ENCODE measurements at regions not wholly inside any gene's neighbourhood (a gene's known extent, or its start where the extent isn't known, plus 50 kb on each side); places are given as distances from the start of the nearest gene placed in this dataset.
A peak's percentile ranks its signal among the peaks of the same experiment; 100 is the strongest.
"Not testable (repeated sequence)": the region's sequence is repeated elsewhere in the genome, so short reads cannot be mapped to it uniquely, and the experiment has no call there.

DNA sequence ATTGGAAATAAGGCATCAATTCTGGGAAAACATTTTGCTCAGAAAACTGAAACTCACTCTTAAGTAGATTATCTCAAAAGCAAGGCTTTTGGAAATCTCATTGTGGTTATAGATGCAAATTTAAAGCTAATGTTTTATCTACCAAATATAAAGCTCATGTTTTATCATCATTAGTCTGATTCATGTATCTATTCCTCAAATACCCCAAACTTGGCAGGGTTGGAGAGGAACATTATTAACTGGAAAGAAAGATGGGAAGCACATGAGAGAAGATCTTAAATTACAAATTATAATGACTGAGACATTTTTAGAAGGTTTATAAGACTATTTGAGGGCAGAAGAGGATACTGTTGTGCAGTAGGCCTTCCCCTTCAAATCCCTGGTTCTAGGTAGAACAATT is 137.3 kb upstream of the TGFBR2 start:
- no peak for DNase-seq (ENCODE audit: low read depth in 2 of 2)

DNA sequence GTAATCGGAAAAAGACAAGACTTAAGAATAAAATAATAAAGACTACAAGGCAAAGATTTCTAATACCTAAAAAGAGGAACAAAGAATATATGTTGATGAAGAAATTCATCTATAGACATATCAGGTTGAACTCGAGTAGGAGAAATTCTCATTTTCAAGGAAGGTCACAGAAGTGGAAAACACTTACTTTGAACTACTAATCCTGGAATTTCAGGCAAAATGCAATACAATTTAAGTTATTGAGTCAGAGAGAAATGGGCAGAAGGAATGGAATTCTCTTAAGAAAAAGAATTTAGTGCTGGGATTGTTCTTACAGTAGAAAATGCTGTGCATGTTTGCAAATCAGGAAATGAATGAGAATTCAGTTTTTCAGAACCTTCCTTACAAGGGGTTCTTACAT is 135.9 kb upstream of the TGFBR2 start:
- no peak for DNase-seq (ENCODE audit: low read depth in 2 of 2)

DNA sequence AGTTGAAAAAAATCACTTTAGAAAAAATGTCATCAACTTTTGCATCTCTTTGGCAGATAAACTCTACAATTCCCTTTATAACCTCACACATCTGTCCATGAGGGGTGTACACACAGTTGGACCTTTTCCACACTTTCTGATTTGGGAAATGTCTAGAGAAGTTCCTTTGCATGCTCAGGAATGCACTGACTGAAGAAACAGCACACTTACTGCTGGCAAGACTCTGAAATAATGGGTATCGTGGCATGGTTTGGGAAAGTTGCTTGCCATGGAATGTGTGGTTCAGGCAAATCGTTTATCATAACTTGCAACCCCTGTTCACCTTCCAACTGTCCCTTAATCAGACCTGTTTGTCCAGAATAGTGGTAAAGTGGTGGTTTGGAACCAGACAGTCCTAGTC is 135.3 kb upstream of the TGFBR2 start:
- no peak for DNase-seq (ENCODE audit: low read depth in 2 of 2)

DNA sequence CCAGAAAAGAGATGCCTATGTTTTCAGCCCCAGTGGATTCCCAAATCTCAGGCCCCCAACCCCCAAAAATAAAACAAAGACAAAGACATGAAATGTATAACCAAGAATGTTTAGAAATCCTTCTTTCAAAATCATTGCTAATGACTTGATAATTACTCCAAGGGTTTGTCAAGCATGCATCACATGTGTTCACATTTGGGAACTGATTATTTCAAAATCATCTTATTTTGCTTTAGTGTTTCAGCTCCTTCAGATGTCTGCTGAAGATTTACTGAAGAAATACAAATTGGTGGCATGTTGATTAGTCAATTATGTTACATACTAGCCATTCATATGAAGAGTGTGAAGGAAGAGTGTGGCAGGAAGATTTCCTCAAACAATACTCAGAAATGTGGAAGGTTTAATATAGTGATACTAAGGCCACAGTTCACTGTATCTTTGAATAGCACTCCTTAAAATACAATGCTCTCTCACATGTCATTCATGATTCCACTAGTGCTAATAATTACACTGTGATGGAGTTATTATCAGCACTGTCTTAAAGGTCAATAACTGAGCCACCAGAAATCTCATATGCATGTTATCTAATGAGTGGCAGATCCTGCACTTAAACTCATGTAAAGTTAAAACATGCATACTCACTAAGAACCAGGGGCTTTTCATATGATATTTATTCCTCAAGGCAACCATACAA is 134.5 kb upstream of the TGFBR2 start:
- DNase-seq (ENCODE audit: low read depth in 2 of 2) = no peak

DNA sequence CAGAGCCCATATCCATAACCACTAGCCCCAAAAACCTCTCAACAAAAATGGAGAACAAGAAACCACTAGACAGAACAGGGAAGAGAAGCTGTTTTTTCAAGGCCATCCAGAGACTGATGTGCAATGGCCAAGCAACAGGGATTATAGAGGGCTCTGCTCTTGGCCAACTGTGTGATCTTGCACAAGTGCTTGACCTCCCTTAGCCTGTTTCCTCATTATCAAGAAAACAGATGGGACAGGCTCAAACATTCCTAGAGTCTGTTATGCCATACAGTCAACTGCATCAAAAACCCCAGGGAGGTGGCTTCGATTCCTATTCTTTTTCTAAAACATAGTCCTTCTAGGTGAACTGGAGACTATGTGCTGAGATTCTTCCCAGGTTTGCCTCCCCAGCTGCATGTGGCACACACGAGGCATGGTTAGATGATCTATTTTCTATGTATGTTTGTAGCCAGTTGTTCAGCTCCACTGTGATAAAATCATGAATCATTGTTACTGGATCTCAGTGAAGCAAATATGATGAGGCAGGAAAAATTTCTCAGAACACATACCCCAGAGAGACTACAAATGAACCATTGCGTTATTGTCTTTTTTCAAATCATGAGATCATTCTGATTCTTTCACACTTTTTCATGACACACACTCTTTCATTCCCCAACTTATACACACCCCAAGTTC is 132.9 kb upstream of the TGFBR2 start:
- no peak for DNase-seq (ENCODE audit: low read depth in 2 of 2)

DNA sequence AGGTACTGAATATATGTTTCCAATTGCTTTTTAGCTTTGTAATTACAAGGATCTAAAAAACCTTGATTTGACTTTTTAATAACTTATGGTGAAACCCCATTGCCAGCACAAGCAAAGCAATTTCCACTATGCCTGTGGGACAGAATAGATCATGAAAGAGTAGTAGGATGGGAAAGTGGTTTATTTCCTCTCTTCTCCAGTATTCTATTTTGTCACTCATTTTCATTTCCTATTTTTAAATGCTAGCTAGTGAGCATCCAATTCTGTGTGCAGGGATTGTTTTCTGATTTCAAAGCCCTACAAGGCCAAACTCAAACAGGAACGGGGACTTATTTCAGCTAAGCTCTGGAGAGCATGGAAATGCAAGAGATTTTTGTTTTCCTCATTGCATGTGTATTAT is 132.0 kb upstream of the TGFBR2 start:
- no peak for DNase-seq (ENCODE audit: low read depth in 2 of 2)

DNA sequence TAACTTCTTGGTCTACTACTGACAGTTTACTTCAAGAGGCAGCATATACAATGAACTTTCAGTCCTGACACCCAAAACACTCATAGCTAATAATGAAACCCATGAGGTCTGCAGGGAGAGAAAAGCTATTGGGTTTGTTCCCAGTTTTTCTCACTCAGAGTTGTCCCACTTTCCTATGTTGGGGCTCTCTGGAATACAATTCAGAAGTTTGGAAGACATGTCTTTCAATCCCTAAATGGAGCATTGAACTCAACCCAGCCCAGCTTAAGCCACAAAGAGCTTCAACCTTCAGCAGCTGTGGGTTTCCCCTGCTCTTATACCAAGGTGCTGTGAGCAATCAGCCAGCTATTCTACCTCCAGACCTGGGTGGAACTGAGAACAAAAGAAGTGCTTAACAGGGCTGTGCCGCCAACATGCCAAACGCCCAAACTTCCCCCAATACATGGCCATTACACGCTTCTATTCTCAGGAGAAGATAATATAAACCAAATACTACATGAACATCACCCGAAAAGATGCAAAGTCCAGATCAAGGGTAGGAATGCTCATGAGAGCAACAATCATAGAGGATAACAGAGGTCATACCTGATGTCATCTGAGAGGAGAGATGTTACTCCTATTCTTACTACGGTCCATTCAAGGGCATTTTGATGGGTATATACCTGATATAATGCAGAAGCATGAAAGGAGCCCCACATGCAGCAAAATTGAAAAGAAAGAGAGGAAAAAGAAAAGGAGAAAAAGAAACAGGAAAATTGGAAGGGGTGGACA is 131.2 kb upstream of the TGFBR2 start:
- peak in 1 of 2 donors; percentile 12 for DNase-seq (ENCODE audit: low read depth in 2 of 2)

DNA sequence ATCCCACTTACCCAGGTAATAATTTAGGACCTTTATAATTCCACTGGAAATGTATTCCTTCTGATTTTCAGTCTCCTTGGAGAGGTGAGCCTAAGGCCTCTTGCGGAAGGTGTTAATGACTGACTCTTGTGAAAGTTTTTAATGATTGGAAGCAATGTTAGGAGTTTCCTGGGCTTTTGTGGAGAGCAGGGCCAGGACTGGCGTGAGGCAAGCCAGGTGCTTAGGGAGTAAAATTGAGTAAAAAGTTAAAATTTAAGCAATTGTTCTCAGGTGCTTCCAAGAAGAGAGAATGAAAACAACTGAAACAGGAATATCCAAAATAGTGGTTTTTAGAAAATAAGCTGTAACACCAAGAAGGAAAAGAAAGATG is 130.6 kb upstream of the TGFBR2 start:
- DNase-seq (ENCODE audit: low read depth in 2 of 2) = no peak

DNA sequence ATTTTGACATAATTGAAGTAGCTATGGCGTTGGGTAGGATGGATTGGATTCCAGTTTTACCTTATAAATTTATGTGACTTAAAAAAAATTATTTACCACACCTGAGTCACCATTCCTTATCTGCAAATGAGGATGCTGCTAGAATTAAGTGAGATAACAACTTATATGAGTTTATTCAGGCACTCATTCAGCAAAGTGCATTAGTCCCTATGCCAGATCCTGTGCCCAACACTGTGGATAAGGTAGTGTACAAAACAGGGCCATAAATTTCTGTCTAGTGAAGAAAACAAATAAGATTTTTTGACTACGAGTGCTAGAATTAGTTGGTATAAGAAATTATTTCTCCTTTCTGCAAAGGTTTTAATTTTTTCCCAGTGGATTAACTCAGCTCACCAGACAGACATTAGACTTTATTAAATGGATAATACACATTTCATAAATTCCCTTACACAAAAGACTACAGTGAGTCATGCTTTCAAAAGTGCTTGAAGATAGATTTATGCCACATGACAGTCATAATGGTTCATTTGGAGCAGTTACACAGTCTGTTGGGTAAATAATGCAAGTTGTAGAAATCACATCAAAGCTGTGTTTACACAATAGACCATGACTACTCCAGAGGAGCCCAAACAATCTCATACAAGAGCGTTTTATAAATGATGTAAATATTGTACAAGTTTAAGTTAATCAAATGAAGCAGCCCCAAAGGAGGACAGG is 129.9 kb upstream of the TGFBR2 start:
- DNase-seq (ENCODE audit: low read depth in 2 of 2) = no peak

DNA sequence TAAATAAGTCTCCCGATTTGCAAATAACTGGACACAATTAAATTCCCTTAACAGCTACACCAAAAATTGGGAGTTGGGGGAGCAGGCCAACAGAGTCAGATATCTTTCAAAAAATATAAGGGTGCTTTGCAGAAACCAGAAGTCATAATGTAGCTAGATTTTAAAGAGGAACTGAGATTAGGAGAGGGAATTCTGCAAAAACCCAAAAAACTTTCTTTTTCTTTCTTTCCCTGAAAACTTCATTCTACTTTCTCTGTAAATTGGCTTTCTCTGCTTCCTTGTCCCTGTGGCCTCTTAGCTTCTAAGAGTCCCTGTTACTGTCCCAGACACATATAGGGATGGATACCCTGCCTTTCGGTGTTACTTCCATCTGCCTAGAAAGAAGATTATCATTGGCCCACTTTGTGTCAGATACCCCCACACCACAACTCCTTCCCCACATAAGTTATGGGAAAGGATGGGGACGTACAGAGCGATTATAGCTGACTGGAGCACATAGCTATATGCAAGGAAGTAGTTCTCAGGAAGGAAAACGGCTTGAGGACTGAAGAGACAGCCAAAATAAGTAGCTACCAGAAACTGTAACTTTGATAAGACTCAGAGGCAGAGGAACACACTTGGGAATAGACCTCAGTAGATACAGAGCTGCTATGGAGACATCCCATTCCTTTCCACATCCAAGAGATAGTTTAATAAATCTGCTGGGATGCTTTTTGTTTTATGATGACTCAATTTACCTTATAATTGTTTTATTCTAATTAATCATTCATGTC is 129.1 kb upstream of the TGFBR2 start:
- DNase-seq (ENCODE audit: low read depth in 2 of 2) = no peak

DNA sequence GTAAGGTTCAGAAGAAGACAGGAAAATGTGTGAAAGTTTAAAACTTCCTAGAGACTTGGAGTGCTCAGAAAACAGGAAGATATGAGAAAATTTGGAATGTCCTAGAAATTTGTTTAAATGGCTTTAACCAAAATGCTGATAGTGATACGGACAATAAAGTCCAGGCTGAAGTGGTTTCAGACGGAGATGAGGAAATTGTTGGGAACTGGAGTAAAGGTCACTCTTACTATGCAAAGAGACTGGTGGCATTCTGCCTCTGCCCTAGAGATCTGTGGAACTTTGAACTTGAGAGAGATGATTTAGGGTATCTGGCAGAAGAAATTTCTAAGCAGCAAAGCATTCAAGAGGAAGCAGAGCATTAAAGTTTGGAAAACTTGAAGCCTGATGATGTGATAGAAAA is 126.7 kb upstream of the TGFBR2 start:
- DNase-seq (ENCODE audit: low read depth in 2 of 2) = not testable (repeated sequence)

DNA sequence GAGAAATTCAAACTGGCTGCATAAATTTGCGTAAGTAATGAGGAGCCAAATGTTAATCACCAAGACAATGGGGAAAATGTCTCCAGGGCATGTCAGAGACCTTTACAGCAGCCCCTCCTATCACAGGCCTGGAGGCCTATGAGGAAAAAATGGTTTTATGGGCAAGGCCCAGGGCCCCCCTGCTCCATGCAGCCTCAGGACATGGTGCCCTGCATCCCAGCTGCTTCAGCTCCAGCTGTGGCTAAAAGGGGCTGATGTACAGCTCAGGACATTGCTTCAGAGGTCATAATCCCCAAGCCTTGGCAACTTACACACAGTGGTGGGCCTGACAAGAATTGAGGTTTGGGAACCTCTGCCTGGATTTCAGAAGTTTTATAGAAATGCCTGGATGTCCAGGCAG is 126.2 kb upstream of the TGFBR2 start:
- not testable (repeated sequence) for DNase-seq (ENCODE audit: low read depth in 2 of 2)

DNA sequence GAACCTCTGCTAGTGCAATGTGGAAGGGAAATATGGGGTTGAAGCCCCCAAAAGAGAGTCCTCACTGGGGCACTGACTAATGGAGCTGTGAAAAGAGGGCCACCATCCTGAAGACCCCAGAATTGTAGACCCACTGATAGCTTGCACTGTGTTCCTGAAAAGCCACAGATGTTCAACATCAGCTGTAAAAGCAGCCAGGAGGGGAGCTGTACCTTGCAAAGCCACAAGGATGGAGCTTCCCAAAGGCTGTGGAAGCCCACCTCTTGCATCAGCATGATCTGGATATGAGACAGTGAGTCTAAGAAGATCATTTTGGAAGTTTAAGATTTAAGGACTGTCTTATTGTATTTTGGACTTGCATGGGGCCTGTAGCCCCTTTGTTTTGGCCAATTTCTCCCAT is 125.8 kb upstream of the TGFBR2 start:
- DNase-seq (ENCODE audit: low read depth in 2 of 2) = no peak

DNA sequence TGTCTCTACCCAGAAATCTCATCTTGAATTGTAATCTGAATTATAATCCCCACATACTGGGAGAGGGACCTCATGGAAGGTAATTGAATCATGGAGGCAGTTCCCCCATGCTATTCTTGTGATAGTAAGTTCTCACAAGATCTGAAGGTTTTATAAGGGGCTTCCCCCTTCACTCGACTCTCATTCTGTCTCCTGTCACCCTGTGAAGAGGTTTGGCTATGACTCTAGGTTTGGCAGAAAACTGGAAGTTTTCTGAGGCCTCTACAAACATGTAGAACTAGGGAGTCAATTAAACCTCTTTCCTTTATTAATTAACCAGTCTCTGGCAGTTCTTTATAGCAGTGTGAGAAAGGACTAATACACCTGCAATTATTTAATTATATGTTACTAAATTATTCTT is 125.2 kb upstream of the TGFBR2 start:
- DNase-seq (ENCODE audit: low read depth in 2 of 2) = no peak

DNA sequence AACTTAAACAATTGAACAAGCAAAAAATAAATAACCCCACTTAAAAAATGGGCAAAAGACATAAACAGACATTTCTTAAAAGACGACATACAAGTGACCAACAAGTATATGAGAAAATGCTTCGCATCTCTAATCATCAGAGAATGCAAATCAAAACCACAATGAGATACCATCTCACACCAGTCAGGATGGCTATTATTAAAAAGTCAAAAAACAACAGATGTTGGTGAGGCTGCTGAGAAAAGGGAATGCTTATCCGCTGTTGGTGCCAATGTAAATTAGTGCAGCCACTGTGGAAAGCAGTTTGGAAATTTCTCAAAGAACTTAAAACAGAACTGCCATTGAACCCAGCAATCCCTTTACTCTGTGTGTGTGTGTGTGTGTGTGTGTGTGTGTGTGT is 122.2 kb upstream of the TGFBR2 start:
- not testable (repeated sequence) for DNase-seq (ENCODE audit: low read depth in 2 of 2)

DNA sequence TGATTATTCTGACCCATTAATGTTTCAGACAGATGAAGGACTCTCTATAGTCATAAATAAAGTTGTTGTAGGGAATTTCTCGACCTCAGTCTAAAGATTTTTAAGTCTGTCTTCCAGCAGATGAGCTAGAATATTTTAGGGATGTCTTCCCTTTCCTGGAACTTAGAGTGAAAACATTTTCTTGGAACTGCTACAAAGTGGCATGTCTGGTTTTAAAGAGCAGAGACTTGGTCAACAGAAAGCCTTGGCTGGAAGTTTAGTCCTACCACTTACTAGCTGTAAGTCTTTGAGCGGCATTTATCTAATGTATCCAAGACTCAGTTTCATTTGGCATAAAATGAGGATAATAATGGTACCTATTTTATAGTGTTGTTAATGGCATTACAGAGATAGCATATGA is 120.0 kb upstream of the TGFBR2 start:
- no peak for DNase-seq (ENCODE audit: low read depth in 2 of 2)

DNA sequence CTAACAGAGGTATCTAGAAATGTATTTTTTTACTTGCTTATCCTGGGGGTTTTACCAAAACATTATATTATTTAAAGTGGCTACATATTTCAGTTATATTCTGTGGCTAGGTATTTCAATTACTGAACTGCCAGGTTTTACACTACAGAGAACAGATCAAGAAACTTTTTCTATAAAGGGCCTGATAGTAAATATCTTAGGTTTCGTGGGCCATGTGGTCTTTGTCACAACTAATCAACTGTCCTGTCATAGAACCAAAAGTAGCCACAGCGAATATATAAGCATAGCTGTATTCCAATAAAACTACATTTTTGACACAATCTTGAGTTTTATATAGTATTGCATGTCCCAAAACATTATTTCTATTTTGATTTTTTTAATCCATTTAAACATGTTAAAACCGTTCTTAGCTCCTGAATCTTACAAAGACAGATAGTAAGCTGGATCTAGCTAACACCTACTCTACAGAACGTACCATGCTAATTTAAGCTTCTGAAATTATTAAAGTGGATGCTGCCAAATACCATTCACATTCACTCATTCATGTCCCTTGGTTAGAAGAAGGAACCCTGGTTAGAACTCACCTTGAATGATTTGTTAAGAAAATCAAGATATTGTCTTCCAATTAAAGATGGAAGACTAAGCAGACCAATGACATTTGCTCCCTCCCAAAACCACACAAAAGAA is 118.2 kb upstream of the TGFBR2 start:
- DNase-seq (ENCODE audit: low read depth in 2 of 2) = no peak

DNA sequence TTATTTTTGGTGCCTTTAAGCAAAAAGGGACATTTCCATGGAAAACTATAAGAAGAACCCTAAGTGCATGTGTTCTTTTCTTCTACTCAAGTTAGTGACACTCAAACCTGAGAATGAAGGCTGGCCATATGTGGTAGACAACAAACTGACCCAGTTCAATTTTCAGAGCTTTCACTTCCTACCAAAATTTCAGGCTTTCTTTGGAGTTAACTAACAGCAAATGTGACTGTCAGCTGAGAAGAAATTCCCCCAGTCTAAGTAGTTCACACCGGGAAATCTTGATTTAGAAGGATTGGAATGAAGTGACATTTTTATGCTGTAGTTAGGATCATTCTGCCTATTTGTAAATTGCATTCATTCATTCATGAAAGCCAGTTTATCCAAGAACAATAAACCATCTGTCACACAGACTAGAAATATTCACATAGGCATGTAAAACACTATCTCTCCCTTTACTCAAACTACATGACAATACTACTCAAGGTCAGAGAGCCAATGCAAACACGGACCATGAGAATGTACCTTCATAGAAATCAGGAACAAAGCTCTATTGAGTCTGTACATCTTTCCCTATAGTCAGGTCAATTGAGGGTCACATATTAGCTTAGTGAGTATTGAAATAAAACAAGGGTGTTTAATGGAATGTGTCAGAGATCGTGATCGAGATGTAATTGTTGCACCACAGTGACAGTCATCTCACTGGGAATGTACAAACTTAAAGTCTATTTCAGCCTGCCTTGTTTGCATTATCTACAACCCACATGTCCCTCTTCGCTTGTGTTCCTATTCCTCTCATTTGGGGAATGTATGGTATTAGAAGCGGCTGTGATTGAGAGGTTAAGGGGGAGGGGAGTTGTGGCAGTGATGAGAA is 113.8 kb upstream of the TGFBR2 start:
- DNase-seq (ENCODE audit: low read depth in 2 of 2) = no peak

DNA sequence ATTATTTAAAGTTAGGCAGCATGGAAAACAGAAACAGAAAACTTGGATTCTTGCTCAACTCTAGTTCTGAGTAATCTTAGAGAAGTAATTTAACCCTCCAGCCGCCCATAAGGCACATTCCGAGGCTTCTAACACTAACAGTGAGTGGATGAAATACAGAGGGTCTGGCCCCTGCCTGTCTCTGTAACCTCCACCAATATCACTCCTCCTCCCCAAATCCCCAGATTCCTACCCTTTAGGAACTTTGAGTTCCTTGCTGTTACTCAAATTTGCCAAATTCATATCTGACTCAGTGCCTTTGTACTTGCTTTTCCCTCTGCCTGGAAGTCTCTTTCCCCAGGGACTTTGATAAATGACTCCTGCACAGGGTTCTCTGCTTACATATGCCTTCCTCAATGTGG is 112.5 kb upstream of the TGFBR2 start:
- no peak for DNase-seq (ENCODE audit: low read depth in 2 of 2)

All from activated CD4-positive, alpha-beta T cell treated with anti-CD3 and anti-CD28 coated beads for 24 hours (primary cell).